ENCODE measurements at regions not wholly inside any gene's neighbourhood (a gene's known extent, or its start where the extent isn't known, plus 50 kb on each side); places are given as distances from the start of the nearest gene placed in this dataset.

GRCh38 chr3:1903111-1903510 is 195.6 kb upstream of the CNTN4 start:
- TF ChIP-seq CTCF (IDR thresholded peaks at IDR 0.05; ENCODE audit: low read depth, low read length), result no peak

GRCh38 chr3:1907911-1908310 is 190.8 kb upstream of the CNTN4 start:
- DNase-seq (ENCODE audit: low read depth in 2 of 2), result no peak
- no peak overlapping the region for H3K4me3 ChIP-seq (replicated peaks in 1 of 2; ENCODE audit: low read depth in 2 of 2, low read length in 2 of 2)
- no peak for TF ChIP-seq CTCF (IDR thresholded peaks at IDR 0.05; ENCODE audit: low read depth, low read length)

More at GRCh38 chr3:1903111-1903510, 195.6 kb upstream of the CNTN4 start:
- DNase-seq (ENCODE audit: low read depth in 2 of 2), result no peak
- H3K4me3 ChIP-seq (replicated peaks in 1 of 2; ENCODE audit: low read depth in 2 of 2, low read length in 2 of 2), result no peak overlapping the region

GRCh38 chr3:1908651-1909445 is 189.8 kb upstream of the CNTN4 start:
- TF ChIP-seq CTCF (IDR thresholded peaks at IDR 0.05; ENCODE audit: low read depth, low read length), result no peak
- no peak for DNase-seq (ENCODE audit: low read depth in 2 of 2)
- H3K4me3 ChIP-seq (replicated peaks in 1 of 2; ENCODE audit: low read depth in 2 of 2, low read length in 2 of 2), result no peak overlapping the region

- no peak for DNase-seq (ENCODE audit: low read depth in 2 of 2)
- TF ChIP-seq CTCF (IDR thresholded peaks at IDR 0.05; ENCODE audit: low read depth, low read length), result no peak
- H3K4me3 ChIP-seq (replicated peaks in 1 of 2; ENCODE audit: low read depth in 2 of 2, low read length in 2 of 2), result no peak overlapping the region
Observed at GRCh38 chr3:1910322-1910721, 188.3 kb upstream of the CNTN4 start.

GRCh38 chr3:1929788-1930414 is 168.8 kb upstream of the CNTN4 start:
- H3K4me3 ChIP-seq (replicated peaks in 1 of 2; ENCODE audit: low read depth in 2 of 2, low read length in 2 of 2), result no peak overlapping the region
- DNase-seq (ENCODE audit: low read depth in 2 of 2), result no peak
- no peak for TF ChIP-seq CTCF (IDR thresholded peaks at IDR 0.05; ENCODE audit: low read depth, low read length)

- TF ChIP-seq CTCF (IDR thresholded peaks at IDR 0.05; ENCODE audit: low read depth, low read length), result no peak
- DNase-seq (ENCODE audit: low read depth in 2 of 2), result no peak
- no peak overlapping the region for H3K4me3 ChIP-seq (replicated peaks in 1 of 2; ENCODE audit: low read depth in 2 of 2, low read length in 2 of 2)
Observed at GRCh38 chr3:1938975-1939374, 159.7 kb upstream of the CNTN4 start.

All from cardiac fibroblast (primary cell).